ENCODE measurements at regions not wholly inside any gene's neighbourhood (a gene's known extent, or its start where the extent isn't known, plus 50 kb on each side); places are given as distances from the start of the nearest gene placed in this dataset.
"Not testable (repeated sequence)": the region's sequence is repeated elsewhere in the genome, so short reads cannot be mapped to it uniquely, and the experiment has no call there.

GRCh38 chr2:105502625-105503334, 103.9 kb upstream of the FHL2 start:
- no peak for DNase-seq (ENCODE audit: low read depth in 4 of 4, low spot score in 1 of 4)

- DNase-seq (ENCODE audit: low read depth in 4 of 4, low spot score in 1 of 4): no peak
Observed at GRCh38 chr2:105498281-105498846, 99.5 kb upstream of the FHL2 start.

- DNase-seq (ENCODE audit: low read depth in 4 of 4, low spot score in 1 of 4): no peak
Observed at GRCh38 chr2:105497094-105497493, 98.2 kb upstream of the FHL2 start.

GRCh38 chr2:105496271-105496670, 97.4 kb upstream of the FHL2 start:
- DNase-seq (ENCODE audit: low read depth in 4 of 4, low spot score in 1 of 4): no peak

DNA sequence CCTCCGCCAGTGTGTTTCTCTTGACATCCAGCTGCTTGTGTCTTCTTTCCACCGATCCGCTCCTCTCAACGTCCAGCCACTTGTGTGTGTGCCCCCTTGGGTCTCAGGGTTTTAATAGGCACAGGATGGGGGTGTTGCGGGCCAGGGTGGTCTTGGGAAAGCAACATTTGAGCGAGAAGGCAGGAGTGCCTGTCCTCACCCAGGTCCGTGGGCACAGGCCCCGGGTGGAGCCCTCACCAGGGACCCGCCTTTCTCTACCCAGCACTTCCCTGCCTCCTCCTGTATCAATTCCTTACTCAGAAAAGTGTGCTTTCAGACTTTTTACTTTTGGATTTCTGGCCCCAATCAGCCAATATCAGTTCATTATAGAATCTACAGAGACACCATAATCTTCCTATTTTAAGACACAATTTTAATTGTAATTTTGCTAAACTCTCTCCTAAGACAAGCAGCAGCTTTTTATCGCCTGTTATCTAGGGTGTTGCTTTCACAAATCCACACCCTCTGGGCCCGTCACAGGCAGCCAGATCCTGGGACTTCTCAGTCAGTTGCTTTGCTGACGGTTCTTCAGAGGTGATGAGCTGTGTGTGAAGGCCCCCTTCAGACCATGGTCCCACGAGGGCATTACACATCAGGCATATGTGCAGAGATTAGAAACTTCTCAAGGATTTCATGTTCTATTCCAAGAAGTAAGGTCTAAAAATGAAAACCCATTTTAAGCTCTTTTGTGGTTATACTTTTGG, 96.0 kb upstream of the FHL2 start:
- DNase-seq (ENCODE audit: low read depth in 4 of 4, low spot score in 1 of 4): no peak

GRCh38 chr2:105490956-105491355, 92.1 kb upstream of the FHL2 start:
- no peak for DNase-seq (ENCODE audit: low read depth in 4 of 4, low spot score in 1 of 4)

GRCh38 chr2:105490204-105490603, 91.4 kb upstream of the FHL2 start:
- DNase-seq (ENCODE audit: low read depth in 4 of 4, low spot score in 1 of 4): no peak

GRCh38 chr2:105489168-105489878, 90.5 kb upstream of the FHL2 start:
- no peak for DNase-seq (ENCODE audit: low read depth in 4 of 4, low spot score in 1 of 4)

- no peak for DNase-seq (ENCODE audit: low read depth in 4 of 4, low spot score in 1 of 4)
Observed at GRCh38 chr2:105488285-105488684, 89.4 kb upstream of the FHL2 start.

- no peak for DNase-seq (ENCODE audit: low read depth in 4 of 4, low spot score in 1 of 4)
Observed at GRCh38 chr2:105487142-105488069, 88.6 kb upstream of the FHL2 start.

- no peak for DNase-seq (ENCODE audit: low read depth in 4 of 4, low spot score in 1 of 4)
Observed at GRCh38 chr2:105486762-105487141, 87.9 kb upstream of the FHL2 start.

DNA sequence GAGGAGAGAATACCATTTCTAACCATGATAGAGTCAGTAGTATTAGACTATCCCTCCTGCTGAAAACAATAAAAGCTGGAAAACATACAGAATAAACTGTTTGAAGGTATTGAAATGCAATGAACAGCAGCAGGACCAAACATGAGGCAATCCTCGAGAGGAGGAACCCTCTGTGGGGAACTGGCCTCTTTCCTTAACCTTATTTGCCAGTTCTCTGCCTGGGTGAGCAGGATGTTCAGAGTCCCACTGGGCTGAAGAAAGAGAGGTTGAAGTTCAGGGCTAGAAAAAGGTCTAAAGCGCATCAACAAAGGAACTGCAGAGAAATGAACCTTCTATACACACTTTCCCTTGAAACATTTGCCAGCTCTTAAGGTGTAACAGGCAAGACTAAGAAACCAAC, 79.8 kb upstream of the FHL2 start:
- DNase-seq (ENCODE audit: low read depth in 4 of 4, low spot score in 1 of 4): no peak

- DNase-seq (ENCODE audit: low read depth in 4 of 4, low spot score in 1 of 4): not testable (repeated sequence)
Observed at GRCh38 chr2:105477050-105477620, 78.3 kb upstream of the FHL2 start.

- DNase-seq (ENCODE audit: low read depth in 4 of 4, low spot score in 1 of 4): no peak
Observed at GRCh38 chr2:105473011-105473410, 74.2 kb upstream of the FHL2 start.

GRCh38 chr2:105470979-105471378, 72.1 kb upstream of the FHL2 start:
- no peak for DNase-seq (ENCODE audit: low read depth in 4 of 4, low spot score in 1 of 4)

DNA sequence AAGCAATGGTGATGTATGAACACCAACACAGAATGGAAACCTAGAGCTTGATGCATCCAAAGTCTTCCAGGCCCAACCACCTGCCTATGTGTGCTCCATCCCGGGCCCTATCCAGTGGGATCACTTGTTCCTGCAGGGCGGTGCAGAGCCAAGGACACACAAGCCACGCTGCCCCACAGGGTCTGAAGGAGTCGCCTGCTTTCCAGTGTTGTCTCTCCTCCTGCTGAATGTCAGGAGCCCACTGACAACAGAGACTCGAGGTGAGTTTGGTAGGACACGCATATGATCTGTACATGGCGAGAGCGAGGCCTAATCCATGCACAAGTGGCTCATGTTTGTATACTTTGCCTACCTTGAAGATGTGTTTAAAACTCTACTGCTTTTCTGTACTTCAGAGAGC, 70.9 kb upstream of the FHL2 start:
- DNase-seq (ENCODE audit: low read depth in 4 of 4, low spot score in 1 of 4): no peak

DNA sequence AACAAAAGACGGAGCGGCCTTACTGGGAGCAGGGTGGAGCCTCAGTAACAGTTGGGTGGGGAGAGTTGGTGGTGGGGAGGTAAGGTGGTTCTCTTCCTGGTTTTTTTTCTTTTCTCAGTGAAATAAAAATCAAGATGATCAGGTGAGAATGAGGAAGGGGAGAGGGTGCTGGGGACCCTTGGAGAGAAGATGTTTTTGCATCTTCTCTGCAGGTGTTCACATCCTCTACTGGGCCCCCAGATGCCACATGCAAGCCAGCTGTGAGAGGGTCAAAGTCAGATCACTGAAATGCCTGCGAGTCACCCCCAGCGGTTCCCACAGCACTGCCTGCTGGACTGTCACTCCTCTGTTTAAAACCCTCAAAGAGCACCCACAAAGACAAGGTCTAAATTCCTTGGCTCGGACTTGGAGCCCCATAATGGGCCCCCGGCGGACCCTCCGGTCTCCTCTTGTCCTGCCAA, 69.8 kb upstream of the FHL2 start:
- no peak for DNase-seq (ENCODE audit: low read depth in 4 of 4, low spot score in 1 of 4)

DNA sequence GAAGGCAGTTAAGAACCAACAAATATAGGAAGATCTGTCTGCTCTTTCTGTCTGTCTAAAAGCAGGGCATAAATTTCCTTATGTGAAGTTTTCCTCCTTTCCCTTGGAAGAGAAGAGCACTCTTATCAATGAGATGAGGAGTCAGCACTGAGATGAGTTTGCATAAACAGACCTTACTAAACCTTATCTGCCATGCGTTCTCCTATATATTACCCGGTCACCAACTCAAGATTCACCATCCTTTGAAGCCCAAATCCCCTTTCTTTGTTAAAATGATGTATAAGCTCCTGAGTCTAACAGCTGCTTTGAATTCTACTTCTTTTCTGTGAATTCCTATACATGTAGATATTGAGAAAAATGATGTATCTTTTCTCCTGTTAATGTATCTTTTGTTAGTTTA, 65.5 kb upstream of the FHL2 start:
- no peak for DNase-seq (ENCODE audit: low read depth in 4 of 4, low spot score in 1 of 4)

DNA sequence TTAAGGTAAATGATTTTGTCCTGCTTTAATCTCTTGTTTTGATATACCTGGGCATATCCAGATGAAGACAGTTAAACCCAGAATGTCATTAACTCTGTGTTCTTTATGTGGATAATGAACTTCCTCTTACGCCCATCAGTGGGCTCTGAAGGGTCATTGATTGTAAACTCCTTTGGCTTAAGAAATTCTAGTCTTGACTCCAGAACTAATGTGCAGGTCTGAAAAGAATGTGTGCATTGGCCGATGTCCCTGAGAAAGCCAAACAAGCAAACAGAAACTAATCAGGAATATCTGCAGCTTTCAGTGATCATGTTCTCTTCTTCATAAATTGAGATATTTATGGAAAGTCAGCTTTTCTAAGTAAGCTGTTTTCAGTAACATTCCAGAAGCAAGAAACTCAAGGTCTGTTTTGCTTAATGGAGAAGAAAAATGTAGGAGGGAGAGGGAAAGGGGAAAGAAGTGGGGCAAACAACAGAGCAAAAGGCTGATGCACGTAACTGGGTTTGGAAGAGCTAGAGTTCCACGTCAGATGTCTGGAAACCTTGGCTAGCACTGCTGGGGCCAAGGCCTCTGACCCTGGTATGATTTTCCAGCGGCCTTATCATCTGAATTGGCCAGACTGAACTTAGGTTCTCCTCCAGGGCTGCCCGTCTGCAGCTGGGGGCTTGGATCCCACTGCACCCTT, 61.3 kb upstream of the FHL2 start:
- no peak for DNase-seq (ENCODE audit: low read depth in 4 of 4, low spot score in 1 of 4)

DNA sequence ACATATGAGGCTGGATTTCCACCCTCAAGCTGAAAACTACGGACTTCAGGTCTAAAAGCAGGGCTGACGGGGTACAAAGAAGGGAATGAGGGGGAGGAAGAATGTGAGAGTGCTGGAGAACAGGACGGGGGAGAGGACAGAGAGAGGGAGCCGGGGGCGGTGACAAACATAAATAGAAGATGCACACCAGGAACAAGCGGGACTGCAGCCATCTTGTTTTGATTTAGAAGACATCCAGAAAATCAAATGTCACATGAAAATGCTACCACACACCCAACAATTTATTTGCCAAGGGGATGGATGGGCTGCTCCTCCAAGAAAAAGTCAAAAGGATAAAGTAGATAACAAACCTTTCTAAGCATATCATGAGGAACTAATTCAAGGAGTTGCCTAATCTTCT, 59.2 kb upstream of the FHL2 start:
- no peak for DNase-seq (ENCODE audit: low read depth in 4 of 4, low spot score in 1 of 4)
